Mammary epithelial cell (primary cell): ENCODE measurements at regions not wholly inside any gene's neighbourhood (a gene's known extent, or its start where the extent isn't known, plus 50 kb on each side); places are given as distances from the start of the nearest gene placed in this dataset.

Experiments used
- EZH2 ChIP-seq: IDR thresholded peaks from 2 replicates; pipeline ENCODE4 v1.6.1; 2012; ENCODE audit warnings: low read length, inconsistent platforms, borderline replicate concordance
- TF ChIP-seq, protein P1 (sequence below), 2 donors: IDR thresholded peaks in 1 of 2; conservative IDR thresholded peaks in 1 of 2; 2 replicates each; pipeline ENCODE4 v1.5.1; 2011 to 2012; ENCODE audit warnings: inconsistent platforms in 2 of 2, low read length in 2 of 2, mild to moderate bottlenecking in 2 of 2, control low read depth in 1 of 2, low read depth in 1 of 2; ENCODE audit not compliant: insufficient read depth in 1 of 2; ENCODE audit errors: extremely low read depth in 1 of 2

DNA sequence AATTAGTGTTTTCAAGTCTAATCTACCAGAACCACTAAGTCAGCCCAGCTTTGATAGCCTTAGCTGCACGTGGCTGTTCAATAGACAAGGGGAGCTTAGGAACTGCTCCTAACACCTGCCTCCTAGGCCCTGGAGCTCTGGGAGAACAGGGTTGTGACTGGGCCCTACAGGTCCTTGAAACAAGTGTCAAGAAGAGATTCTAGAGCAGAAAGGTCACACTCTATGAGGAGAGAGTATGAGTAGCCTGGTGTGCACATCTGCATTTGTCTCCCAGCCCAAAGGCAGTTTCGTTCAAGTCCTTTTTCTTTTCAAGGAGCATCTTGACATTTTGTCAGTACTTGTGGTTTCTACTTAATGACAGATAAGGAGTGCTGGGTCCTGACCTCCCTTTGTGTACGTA is 206.1 kb downstream of the PRELID2 start:
- TF ChIP-seq, protein P1, sequence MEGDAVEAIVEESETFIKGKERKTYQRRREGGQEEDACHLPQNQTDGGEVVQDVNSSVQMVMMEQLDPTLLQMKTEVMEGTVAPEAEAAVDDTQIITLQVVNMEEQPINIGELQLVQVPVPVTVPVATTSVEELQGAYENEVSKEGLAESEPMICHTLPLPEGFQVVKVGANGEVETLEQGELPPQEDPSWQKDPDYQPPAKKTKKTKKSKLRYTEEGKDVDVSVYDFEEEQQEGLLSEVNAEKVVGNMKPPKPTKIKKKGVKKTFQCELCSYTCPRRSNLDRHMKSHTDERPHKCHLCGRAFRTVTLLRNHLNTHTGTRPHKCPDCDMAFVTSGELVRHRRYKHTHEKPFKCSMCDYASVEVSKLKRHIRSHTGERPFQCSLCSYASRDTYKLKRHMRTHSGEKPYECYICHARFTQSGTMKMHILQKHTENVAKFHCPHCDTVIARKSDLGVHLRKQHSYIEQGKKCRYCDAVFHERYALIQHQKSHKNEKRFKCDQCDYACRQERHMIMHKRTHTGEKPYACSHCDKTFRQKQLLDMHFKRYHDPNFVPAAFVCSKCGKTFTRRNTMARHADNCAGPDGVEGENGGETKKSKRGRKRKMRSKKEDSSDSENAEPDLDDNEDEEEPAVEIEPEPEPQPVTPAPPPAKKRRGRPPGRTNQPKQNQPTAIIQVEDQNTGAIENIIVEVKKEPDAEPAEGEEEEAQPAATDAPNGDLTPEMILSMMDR (conservative IDR thresholded peaks at IDR 0.05 in 1 of 2, IDR thresholded peaks at IDR 0.05 in 1 of 2; ENCODE audit: extremely low read depth in 1 of 2, insufficient read depth in 1 of 2, low read depth in 1 of 2, low read length in 2 of 2), result no peak
- no peak for TF ChIP-seq EZH2
